SK-N-SH (cell line): ENCODE measurements at regions not wholly inside any gene's neighbourhood (a gene's known extent, or its start where the extent isn't known, plus 50 kb on each side); places are given as distances from the start of the nearest gene placed in this dataset.

ENCODE experiments used
- GABPA ChIP-seq: IDR thresholded peaks from 2 replicates; pipeline ENCODE4 v1.4.0; 2012; ENCODE audit warnings: low read depth, mild to moderate bottlenecking
- MXI1 ChIP-seq: IDR thresholded peaks from 2 replicates; pipeline ENCODE4 v1.6.1; 2012; ENCODE audit warnings: mild to moderate bottlenecking, low read depth, low read length, improper control_type of control experiment
- USF2 ChIP-seq: fragments of 150-350 bp; IDR thresholded peaks from 2 replicates; pipeline ENCODE4 v1.6.1; 2017; ENCODE audit warnings: antibody characterized with exemption, low read length, low read depth, borderline replicate concordance
- ZBTB33 ChIP-seq: IDR thresholded peaks from 2 replicates; pipeline ENCODE4 v1.4.0; 2012; ENCODE audit warnings: low read depth, borderline replicate concordance

- TF ChIP-seq GABPA (no peak), ZBTB33 (no peak), USF2 (no peak), MXI1 (no peak)
Measured at GRCh38 chr1:47506053-47506452, 68.2 kb downstream of the FOXD2 start.
